EL (cell line): ENCODE measurements at regions not wholly inside any gene's neighbourhood (a gene's known extent, or its start where the extent isn't known, plus 50 kb on each side); places are given as distances from the start of the nearest gene placed in this dataset.

Experiments
- DNase-seq: peaks from one replicate; pipeline ENCODE4 v3.0.0-alpha.2; 2016

GRCh38 chr4:102441978-102442911 lies 58.9 kb upstream of the NFKB1 start:
- no peak for DNase-seq

DNA sequence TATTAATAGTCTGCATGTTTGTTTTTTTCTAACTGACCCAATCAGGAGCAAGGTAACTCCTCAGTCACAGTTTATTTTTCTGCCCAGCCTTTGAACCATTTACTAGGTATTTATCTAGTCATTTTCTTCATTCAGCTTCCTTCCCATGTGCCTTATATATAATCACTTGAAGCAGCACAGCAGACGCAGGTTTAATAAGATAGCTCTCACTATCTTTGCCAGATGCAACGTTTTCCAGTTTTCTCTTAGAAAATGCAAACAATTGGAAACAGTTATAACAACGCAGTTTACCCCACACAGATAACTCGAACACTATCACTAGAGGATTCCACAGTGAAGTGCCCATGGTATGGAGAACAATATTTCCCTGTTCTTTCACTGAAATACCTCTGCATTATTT lies 56.4 kb upstream of the NFKB1 start:
- DNase-seq: no peak

GRCh38 chr4:102445213-102445612 lies 55.9 kb upstream of the NFKB1 start:
- DNase-seq: no peak

GRCh38 chr4:102447413-102447812 lies 53.7 kb upstream of the NFKB1 start:
- no peak for DNase-seq

DNA sequence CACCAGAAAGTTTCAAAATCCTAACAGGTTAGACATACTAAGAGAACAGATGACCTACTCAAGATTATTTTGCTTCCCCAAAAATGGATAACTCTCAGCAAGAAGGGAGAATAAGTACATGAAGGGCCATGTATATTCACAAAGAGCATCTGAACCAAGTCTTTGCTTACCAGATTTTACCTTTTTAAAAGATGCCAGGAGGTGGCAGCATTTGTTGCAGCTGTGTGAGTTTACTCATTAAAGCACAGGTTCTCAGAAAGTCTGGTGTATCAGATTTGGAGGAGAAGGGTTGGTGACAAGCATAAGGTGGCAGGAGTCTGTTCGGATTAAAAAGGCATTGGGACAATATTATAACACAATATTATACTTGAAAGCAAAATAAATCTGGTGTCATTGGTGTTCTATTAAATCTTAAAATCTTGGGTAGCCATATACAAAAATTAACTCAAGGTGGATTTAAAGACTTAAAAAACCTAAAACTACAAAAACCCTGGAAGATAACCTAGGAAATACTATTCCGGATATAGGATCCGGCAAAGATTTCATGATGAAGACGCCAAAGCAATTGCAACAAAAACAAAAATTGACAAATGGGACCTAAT lies 51.3 kb upstream of the NFKB1 start:
- DNase-seq: peak; percentile 57

GRCh38 chr4:102451266-102451665 lies 49.9 kb upstream of the NFKB1 start:
- DNase-seq: no peak
